ENCODE measurements at regions not wholly inside any gene's neighbourhood (a gene's known extent, or its start where the extent isn't known, plus 50 kb on each side); places are given as distances from the start of the nearest gene placed in this dataset.

GRCh38 chr3:81909796-81910195, 148.4 kb upstream of the GBE1 start:
- TF ChIP-seq POLR2A (IDR thresholded peaks at IDR 0.05) = no peak
- TF ChIP-seq CTCF (IDR thresholded peaks at IDR 0.05) = no peak

Measured in testis (tissue), 2 donors.